HCT116 (cell line): ENCODE measurements at regions not wholly inside any gene's neighbourhood (a gene's known extent, or its start where the extent isn't known, plus 50 kb on each side); places are given as distances from the start of the nearest gene placed in this dataset.

Source experiments
- CTCF ChIP-seq, 3 experiments: fragments of 200-600 bp in 1 of 3; sonication (generic) in 1 of 3; IDR thresholded peaks in 2 of 3; conservative IDR thresholded peaks in 1 of 3; 2 replicates each; pipeline ENCODE4 v1.5.1; 2012 to 2017; ENCODE audit warnings: low read depth in 2 of 3, low read length in 2 of 3, antibody characterized with exemption in 1 of 3, borderline replicate concordance in 1 of 3, control low read depth in 1 of 3, mild to moderate bottlenecking in 1 of 3, mixed read lengths in 1 of 3, mixed run types in 1 of 3, moderate library complexity in 1 of 3; ENCODE audit not compliant: insufficient read depth in 1 of 3
- EZH2 ChIP-seq: fragments of 200-600 bp; sonication (generic); IDR thresholded peaks from 2 replicates; pipeline ENCODE4 v1.6.1; 2017; ENCODE audit warnings: antibody characterized with exemption, mixed run types
- POLR2A ChIP-seq: IDR thresholded peaks from 2 replicates; pipeline ENCODE4 v1.7.0; 2011; ENCODE audit warnings: borderline replicate concordance; ENCODE audit not compliant: insufficient read depth, insufficient read length; ENCODE audit errors: extremely low read depth
- POLR2AphosphoS5 ChIP-seq: IDR thresholded peaks from 2 replicates; pipeline ENCODE4 v1.6.1; 2011; ENCODE audit warnings: mild to moderate bottlenecking, low read depth, low read length, moderate library complexity
- REST ChIP-seq: IDR thresholded peaks from 2 replicates; pipeline ENCODE4 v1.6.1; 2012; ENCODE audit warnings: low read depth
- SP1 ChIP-seq: IDR thresholded peaks from 2 replicates; pipeline ENCODE4 v1.6.1; 2012; ENCODE audit warnings: low read depth
- YY1 ChIP-seq: IDR thresholded peaks from 2 replicates; pipeline ENCODE4 v1.6.1; 2011; ENCODE audit warnings: low read length, low read depth, moderate library complexity, mild to moderate bottlenecking; ENCODE audit not compliant: insufficient replicate concordance; ENCODE audit errors: extremely low read depth
- ZNF274 ChIP-seq: fragments of 200-500 bp; sonication (Bioruptor generic); IDR thresholded peaks from 2 replicates; pipeline ENCODE4 v1.6.1; 2014; ENCODE audit warnings: mild to moderate bottlenecking, low read depth, low read length, inconsistent platforms
- TF ChIP-seq, protein P1 (sequence below): IDR thresholded peaks from 2 replicates; pipeline ENCODE4 v1.6.1; 2012

- TF ChIP-seq REST (no peak), CTCF (IDR thresholded peaks at IDR 0.05 in 2 of 3, conservative IDR thresholded peaks at IDR 0.05 in 1 of 3; ENCODE audit: borderline replicate concordance in 1 of 3, insufficient read depth in 1 of 3, low read depth in 2 of 3, low read length in 2 of 3) (no peak), YY1 (no peak), POLR2AphosphoS5 (no peak), EZH2 (no peak), ZNF274 (no peak), SP1 (no peak), POLR2A (no peak)
- TF ChIP-seq, protein P1, sequence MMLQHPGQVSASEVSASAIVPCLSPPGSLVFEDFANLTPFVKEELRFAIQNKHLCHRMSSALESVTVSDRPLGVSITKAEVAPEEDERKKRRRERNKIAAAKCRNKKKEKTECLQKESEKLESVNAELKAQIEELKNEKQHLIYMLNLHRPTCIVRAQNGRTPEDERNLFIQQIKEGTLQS: no peak
Measured at GRCh38 chr4:116320859-116321258, 764.5 kb downstream of the TRAM1L1 start.
